ENCODE measurements at regions not wholly inside any gene's neighbourhood (a gene's known extent, or its start where the extent isn't known, plus 50 kb on each side); places are given as distances from the start of the nearest gene placed in this dataset.
"Not testable (repeated sequence)": the region's sequence is repeated elsewhere in the genome, so short reads cannot be mapped to it uniquely, and the experiment has no call there.

GRCh38 chr10:44173608-44173894 lies 211.3 kb downstream of the CXCL12 start:
- no peak for DNase-seq (ENCODE audit: low spot score)

DNA sequence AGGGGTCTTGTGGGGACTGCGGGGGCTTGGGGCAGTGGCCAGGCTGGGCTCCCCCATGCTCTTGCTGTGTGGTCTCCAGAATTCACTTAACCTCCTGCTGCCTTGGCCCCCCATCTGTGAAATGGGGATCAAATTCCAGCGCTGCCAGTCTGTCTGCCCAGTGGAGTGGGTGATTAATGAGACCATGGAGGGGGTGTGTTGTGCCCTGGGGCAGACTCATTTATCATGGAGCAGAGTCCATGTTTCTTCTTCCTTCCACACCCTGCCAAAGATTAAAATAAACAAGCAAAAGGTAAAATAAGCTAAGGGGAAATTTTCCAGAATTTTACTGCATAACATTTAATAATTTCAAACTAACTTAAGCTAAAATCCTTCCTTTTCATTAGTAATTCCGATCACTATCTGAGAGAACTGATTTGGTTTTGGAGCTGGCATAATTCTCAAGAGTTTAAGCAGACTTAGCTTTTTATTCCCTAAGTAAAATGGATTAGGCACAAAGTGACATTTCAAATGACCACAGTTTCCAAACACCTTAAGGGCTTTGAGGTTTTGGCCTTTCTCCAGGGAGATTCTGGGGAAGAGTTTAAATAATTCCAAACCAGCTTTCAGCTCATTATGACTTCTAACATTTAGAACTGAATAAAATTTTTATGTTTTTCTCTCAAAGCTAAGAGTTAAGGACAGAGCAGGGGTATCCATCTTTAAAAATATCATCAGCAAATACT lies 211.9 kb downstream of the CXCL12 start:
- DNase-seq (ENCODE audit: low spot score) = no peak

DNA sequence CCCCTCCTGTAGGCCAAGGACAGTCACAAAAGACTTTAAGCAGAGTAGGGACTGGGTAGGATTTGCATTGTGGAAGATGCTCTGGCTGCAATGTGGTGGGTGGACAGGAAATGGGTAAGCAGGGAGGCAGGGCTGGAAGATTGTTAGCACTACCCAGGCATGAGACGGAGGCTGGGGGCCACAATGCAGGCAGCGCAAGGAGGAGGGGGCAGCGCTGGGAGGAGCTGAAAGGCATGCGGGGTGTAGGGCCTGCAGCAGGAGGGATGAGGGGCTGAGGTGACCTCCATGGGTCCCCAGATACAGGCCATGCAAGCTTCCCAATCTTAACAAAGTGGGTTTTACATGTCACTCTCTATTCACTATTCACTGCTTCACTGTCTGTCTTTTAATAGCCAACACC lies 213.1 kb downstream of the CXCL12 start:
- no peak for DNase-seq (ENCODE audit: low spot score)

GRCh38 chr10:44168478-44168877 lies 216.4 kb downstream of the CXCL12 start:
- no peak for DNase-seq (ENCODE audit: low spot score)

- no peak for DNase-seq (ENCODE audit: low spot score)
Observed at GRCh38 chr10:44167752-44168151, 217.1 kb downstream of the CXCL12 start.

DNA sequence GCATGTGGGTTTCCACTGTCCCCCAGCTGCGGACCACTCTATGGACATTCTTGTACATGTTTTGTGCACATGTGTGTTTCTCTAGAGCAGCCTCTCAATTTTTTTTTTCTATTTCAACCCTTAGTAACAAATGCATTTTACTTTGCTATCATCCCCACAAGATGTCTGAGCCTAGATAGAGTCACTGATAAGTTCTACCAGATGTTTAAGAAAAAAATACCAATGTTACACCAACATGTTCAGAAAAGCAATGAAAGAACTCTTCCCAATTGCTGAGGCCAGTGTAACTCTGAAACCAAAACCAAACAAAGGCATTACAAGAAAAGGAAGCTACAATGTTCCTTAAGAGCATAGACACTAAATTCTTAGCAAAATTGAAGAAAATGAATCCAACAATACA lies 218.5 kb downstream of the CXCL12 start:
- DNase-seq (ENCODE audit: low spot score) = no peak

GRCh38 chr10:44164251-44164956 lies 220.5 kb downstream of the CXCL12 start:
- DNase-seq (ENCODE audit: low spot score) = no peak

- DNase-seq (ENCODE audit: low spot score) = no peak
Observed at GRCh38 chr10:44161184-44161583, 223.7 kb downstream of the CXCL12 start.

DNA sequence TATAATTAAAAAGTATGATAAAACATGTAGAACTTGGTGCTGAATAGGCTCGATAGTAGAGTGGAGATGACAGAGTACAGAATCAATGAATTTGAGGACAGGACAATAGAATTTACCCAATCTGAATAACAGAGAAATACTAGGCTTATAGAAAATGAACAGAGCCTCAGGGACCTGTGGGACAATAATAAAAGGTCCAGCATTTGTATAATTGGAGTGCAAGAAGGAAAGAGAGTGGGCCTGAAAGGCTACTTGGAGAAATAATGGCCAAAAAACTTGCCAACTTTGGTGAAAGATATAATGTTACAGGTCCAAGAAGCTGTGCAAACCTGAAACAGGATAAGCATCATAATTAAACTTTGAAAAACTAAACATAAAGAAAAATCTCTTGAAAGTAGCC lies 227.3 kb downstream of the CXCL12 start:
- no peak for DNase-seq (ENCODE audit: low spot score)

GRCh38 chr10:44154956-44155355 lies 229.9 kb downstream of the CXCL12 start:
- DNase-seq (ENCODE audit: low spot score) = no peak

DNA sequence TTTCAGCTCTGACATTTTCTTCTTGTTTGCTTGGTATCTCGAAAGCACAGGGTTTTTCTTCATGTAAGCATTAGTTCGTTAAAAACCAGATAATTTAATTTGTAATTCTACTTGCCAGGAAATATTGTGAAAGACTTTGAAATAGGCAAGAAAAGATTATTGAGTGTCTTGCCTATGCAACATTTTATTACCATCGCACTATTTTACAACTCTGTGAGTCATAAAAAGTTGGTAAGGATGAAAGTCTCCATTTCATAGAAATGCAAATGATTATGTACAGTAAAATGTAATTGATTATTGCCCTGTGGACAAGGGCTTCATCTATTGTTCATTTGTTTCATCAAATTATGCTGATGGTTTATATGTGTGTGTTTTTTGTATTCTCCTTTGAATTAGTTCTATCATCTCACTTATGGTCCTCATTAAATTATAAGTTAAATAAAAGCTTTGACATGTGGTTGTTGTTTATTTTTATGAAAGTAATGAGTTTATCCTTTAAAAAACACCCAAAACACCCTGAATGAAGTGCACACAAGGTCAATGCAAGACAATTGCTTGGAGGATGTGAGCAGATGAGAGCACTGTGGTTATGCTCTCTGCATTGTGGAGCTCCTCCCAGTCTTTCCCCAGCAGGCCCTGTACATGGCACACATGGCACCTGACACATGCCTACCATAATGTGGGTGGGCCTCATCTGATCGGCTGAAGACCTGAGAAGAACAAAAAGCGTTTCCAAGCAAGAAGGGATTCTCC lies 230.8 kb downstream of the CXCL12 start:
- no peak for DNase-seq (ENCODE audit: low spot score)

GRCh38 chr10:44143556-44143955 lies 241.3 kb downstream of the CXCL12 start:
- no peak for DNase-seq (ENCODE audit: low spot score)

GRCh38 chr10:44132361-44133289 lies 252.3 kb downstream of the CXCL12 start:
- no peak for DNase-seq (ENCODE audit: low spot score)

GRCh38 chr10:44126291-44126717 lies 258.6 kb downstream of the CXCL12 start:
- no peak for DNase-seq (ENCODE audit: low spot score)

GRCh38 chr10:44125879-44126278 lies 259.0 kb downstream of the CXCL12 start:
- no peak for DNase-seq (ENCODE audit: low spot score)

GRCh38 chr10:44118500-44118899 lies 266.4 kb downstream of the CXCL12 start:
- no peak for DNase-seq (ENCODE audit: low spot score)

GRCh38 chr10:44116474-44116873 lies 268.4 kb downstream of the CXCL12 start:
- DNase-seq (ENCODE audit: low spot score) = no peak

- no peak for DNase-seq (ENCODE audit: low spot score)
Observed at GRCh38 chr10:44115516-44115915, 269.4 kb downstream of the CXCL12 start.

DNA sequence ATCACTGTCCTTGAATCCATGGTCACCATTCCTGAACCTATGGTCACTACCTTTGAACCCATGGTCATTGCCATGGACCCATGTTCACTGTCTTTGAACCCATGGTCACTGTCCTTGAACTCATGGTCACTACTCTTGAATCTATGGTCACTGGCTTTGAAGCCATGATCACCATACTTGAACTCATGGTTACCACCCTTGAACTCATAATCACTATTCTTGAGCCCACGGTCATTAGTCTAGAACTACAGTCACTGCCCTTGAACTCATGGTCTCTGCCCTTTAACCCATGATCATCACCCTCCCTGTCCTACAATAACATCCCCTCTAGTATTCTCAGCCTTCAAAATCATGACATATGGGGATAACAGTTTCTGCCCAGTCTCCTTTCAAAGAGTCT lies 270.5 kb downstream of the CXCL12 start:
- DNase-seq (ENCODE audit: low spot score) = no peak

DNA sequence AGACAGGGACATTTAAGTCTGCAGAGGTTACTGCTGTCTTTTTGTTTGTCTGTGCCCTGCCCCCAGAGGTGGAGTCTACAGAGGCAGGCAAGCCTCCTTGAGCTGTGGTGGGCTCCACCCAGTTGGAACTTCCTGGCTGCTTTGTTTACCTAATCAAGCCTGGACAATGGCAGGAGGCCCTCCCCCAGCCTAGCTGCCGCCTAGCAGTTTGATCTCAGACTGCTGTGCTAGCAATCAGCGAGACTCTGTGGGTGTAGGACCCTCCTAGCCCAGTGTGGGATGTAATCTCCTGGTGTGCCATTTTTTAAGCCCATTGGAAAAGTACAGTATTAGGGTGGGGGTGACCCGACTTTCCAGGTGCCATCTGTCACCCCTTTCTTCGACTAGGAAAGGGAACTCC lies 272.6 kb downstream of the CXCL12 start:
- DNase-seq (ENCODE audit: low spot score) = not testable (repeated sequence)

DNA sequence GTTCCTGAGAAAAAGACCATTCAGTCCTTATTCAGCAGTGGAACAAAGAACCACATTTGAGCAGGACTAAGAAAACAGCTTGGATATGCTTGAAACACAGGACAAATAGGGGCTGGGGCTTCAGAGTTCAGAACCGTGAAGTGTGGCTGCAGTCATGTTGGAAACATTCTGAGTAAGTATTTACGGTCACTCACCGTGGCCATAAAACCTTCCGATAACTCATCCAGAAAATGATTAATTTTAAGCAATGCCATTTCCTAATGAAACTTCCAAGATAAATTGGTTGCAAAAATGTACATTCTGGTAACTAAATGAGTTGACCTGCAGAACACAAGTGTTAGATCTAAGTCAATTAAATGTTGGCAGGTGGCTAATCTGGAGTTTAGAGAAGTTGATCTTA lies 279.2 kb downstream of the CXCL12 start:
- no peak for DNase-seq (ENCODE audit: low spot score)

DNA sequence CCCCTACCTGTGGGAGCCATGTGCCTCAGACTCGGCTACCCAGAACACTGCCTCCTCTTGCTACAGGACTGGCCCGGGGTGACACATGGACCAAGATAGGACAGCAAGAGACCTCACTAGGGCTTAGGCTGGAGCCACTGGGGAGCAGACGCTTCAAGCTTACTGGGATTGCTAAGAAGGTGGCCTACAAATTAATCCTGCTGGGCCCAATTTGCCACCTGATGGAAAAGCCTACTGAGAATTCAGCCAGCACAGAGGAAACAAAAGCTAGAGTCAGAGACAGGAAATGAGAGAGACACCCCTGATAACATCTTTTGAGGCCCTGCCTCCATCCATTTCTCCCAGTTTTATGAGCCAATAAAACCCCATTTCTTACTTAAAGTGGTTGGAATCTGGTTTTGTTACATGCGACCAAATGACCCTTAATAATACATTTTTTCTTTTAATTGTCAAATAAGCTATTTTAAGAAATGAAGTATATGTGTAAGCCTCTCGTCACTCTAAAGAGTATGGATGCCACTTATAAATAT lies 282.1 kb downstream of the CXCL12 start:
- no peak for DNase-seq (ENCODE audit: low spot score)
